ENCODE measurements at regions not wholly inside any gene's neighbourhood (a gene's known extent, or its start where the extent isn't known, plus 50 kb on each side); places are given as distances from the start of the nearest gene placed in this dataset.

DNA sequence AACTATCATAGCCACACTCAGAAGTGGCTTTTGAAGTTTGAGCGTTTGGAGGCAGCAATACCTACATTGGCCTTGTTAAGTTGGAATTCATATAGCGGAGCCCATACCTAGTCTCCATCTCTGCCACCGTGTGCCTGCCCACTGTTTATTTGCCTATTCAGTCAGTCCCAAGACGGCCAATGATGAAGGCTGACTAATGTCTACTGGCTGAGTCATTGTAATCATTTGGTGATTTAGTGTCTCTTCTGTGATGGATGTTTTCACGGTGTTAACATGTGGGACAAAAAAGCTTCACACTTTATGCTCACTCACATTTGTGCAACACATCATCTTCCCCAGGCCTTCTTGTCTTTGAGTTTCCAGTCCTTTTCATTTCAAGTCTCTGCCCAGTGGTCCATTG, 92.6 kb upstream of the PBX1 start (continued):
- TF ChIP-seq, protein P1, sequence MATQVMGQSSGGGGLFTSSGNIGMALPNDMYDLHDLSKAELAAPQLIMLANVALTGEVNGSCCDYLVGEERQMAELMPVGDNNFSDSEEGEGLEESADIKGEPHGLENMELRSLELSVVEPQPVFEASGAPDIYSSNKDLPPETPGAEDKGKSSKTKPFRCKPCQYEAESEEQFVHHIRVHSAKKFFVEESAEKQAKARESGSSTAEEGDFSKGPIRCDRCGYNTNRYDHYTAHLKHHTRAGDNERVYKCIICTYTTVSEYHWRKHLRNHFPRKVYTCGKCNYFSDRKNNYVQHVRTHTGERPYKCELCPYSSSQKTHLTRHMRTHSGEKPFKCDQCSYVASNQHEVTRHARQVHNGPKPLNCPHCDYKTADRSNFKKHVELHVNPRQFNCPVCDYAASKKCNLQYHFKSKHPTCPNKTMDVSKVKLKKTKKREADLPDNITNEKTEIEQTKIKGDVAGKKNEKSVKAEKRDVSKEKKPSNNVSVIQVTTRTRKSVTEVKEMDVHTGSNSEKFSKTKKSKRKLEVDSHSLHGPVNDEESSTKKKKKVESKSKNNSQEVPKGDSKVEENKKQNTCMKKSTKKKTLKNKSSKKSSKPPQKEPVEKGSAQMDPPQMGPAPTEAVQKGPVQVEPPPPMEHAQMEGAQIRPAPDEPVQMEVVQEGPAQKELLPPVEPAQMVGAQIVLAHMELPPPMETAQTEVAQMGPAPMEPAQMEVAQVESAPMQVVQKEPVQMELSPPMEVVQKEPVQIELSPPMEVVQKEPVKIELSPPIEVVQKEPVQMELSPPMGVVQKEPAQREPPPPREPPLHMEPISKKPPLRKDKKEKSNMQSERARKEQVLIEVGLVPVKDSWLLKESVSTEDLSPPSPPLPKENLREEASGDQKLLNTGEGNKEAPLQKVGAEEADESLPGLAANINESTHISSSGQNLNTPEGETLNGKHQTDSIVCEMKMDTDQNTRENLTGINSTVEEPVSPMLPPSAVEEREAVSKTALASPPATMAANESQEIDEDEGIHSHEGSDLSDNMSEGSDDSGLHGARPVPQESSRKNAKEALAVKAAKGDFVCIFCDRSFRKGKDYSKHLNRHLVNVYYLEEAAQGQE (IDR thresholded peaks at IDR 0.05; ENCODE audit: low read depth): no peak
- TF ChIP-seq SRF (IDR thresholded peaks at IDR 0.05; ENCODE audit: low read depth): no peak
- TF ChIP-seq YY1 (IDR thresholded peaks at IDR 0.05; ENCODE audit: extremely low read depth, insufficient replicate concordance, low read depth, low read length): no peak

DNA sequence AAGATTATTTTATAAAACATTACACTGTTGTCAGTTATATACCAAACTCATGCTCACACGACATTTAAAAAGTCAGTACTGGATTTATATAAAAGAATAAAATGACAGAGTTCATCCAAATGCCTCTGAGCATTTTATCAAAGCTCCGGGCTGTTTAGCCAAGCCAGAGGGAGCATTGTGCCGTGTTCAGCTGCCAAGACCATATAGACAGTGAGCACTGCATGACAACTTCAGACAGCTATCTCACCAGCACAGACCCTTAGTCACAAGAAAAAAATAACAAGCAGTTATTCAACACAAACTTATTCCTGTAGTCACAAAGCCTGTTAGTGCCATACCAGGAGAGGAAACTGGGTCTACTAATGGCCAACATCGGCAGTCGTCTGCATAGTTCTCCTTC, 88.0 kb upstream of the PBX1 start:
- no peak overlapping the region for H2AFZ ChIP-seq (ENCODE audit: low read depth, low read length, poor library complexity, severe bottlenecking)
- H3K4me2 ChIP-seq (ENCODE audit: low read length): no peak overlapping the region
- H3K9me3 ChIP-seq (ENCODE audit: control insufficient read depth in 1 of 2, insufficient read depth in 1 of 2, low read depth in 1 of 2, low read length in 2 of 2): no peaks in the 10 kb centered on the region
- ATAC-seq (no peak), DNase-seq (ENCODE audit: low read depth, low spot score) (no peak)
- CTCF ChIA-PET: no interaction called here
- H3K27ac ChIP-seq (ENCODE audit: low read depth, low read length): no peak overlapping the region
- H3K27me3 ChIP-seq (ENCODE audit: insufficient read depth, low read length): no peaks in the 10 kb centered on the region
- no TSS peak for BruUV-seq (replicated peaks)
- RAD21 ChIA-PET (ENCODE audit: low non-redundant PET in 1 of 2, low total read pairs in 2 of 2, uncharacterized antibody in 2 of 2, unreplicated experiment in 2 of 2): no interaction called here
- H3K4me1 ChIP-seq (ENCODE audit: control insufficient read depth in 1 of 2, insufficient read depth in 2 of 2, low read length in 2 of 2): no peaks in the 10 kb centered on the region
- no peak for TF ChIP-seq CEBPB (IDR thresholded peaks at IDR 0.05; ENCODE audit: low read depth)
- TF ChIP-seq FOSL1 (IDR thresholded peaks at IDR 0.05; ENCODE audit: low read depth): no peak
- TF ChIP-seq EGR1 (IDR thresholded peaks at IDR 0.05; ENCODE audit: low read depth): no peak
- no peak for TF ChIP-seq EZH2phosphoT487 (IDR thresholded peaks at IDR 0.05; ENCODE audit: borderline replicate concordance)
- no peak for TF ChIP-seq RAD21 (IDR thresholded peaks at IDR 0.05; ENCODE audit: low read depth)
- no peak for TF ChIP-seq ZFX (IDR thresholded peaks at IDR 0.05)
- TF ChIP-seq SP1 (IDR thresholded peaks at IDR 0.05; ENCODE audit: low read depth): no peak
- TF ChIP-seq, protein P2, sequence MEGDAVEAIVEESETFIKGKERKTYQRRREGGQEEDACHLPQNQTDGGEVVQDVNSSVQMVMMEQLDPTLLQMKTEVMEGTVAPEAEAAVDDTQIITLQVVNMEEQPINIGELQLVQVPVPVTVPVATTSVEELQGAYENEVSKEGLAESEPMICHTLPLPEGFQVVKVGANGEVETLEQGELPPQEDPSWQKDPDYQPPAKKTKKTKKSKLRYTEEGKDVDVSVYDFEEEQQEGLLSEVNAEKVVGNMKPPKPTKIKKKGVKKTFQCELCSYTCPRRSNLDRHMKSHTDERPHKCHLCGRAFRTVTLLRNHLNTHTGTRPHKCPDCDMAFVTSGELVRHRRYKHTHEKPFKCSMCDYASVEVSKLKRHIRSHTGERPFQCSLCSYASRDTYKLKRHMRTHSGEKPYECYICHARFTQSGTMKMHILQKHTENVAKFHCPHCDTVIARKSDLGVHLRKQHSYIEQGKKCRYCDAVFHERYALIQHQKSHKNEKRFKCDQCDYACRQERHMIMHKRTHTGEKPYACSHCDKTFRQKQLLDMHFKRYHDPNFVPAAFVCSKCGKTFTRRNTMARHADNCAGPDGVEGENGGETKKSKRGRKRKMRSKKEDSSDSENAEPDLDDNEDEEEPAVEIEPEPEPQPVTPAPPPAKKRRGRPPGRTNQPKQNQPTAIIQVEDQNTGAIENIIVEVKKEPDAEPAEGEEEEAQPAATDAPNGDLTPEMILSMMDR (IDR thresholded peaks at IDR 0.05 in 2 of 3, conservative IDR thresholded peaks at IDR 0.05 in 1 of 3; ENCODE audit: borderline replicate concordance in 1 of 3, insufficient read depth in 1 of 3, low read depth in 2 of 3, low read length in 2 of 3): no peak
- TF ChIP-seq SRF (IDR thresholded peaks at IDR 0.05; ENCODE audit: low read depth): no peak
- no peak for TF ChIP-seq ZNF274 (IDR thresholded peaks at IDR 0.05; ENCODE audit: low read depth, low read length)
- no peak for TF ChIP-seq SIN3A (IDR thresholded peaks at IDR 0.05; ENCODE audit: low read depth)
- no peak for TF ChIP-seq CBX3 (IDR thresholded peaks at IDR 0.05; ENCODE audit: low read depth)
- TF ChIP-seq, protein P3, sequence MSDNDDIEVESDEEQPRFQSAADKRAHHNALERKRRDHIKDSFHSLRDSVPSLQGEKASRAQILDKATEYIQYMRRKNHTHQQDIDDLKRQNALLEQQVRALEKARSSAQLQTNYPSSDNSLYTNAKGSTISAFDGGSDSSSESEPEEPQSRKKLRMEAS (IDR thresholded peaks at IDR 0.05): no peak
- TF ChIP-seq ELF1 (IDR thresholded peaks at IDR 0.05; ENCODE audit: borderline replicate concordance, low read depth): no peak
- intact Hi-C loops (cut with micrococcal nuclease): no loop called here
- no peak overlapping the region for H3K9ac ChIP-seq (ENCODE audit: low read length)
- no peak overlapping the region for H3K4me3 ChIP-seq (replicated peaks in 1 of 2; ENCODE audit: low read depth in 1 of 2, low read length in 2 of 2)
- no peaks in the 10 kb centered on the region for H3K36me3 ChIP-seq (ENCODE audit: control insufficient read depth in 1 of 2, insufficient read depth in 2 of 2, low read length in 2 of 2)
- POLR2A ChIA-PET: no interaction called here
- H4K20me1 ChIP-seq (ENCODE audit: insufficient read depth): no peaks in the 10 kb centered on the region
- no peaks in the 10 kb centered on the region for H3K79me2 ChIP-seq (ENCODE audit: insufficient read depth, low read length)
- H3K9me2 ChIP-seq (ENCODE audit: insufficient read depth): no peaks in the 10 kb centered on the region

Measured in HCT116 (cell line).